Esophagus squamous epithelium (tissue), 5 donors: ENCODE measurements at regions not wholly inside any gene's neighbourhood (a gene's known extent, or its start where the extent isn't known, plus 50 kb on each side); places are given as distances from the start of the nearest gene placed in this dataset.
A peak's percentile ranks its signal among the peaks of the same experiment; 100 is the strongest.
"Not testable (repeated sequence)": the region's sequence is repeated elsewhere in the genome, so short reads cannot be mapped to it uniquely, and the experiment has no call there.

ENCODE experiments used
- DNase-seq: peaks from one replicate; lab custom pipeline; 2025; lab: John Stamatoyannopoulos, UW
- H3K27ac ChIP-seq, 4 donors: fragments of 200-600 bp; sonication (generic); one replicate each; pipeline ENCODE4 v1.5.1; 2016 to 2019; ENCODE audit warnings: mild to moderate bottlenecking in 1 of 4
- H3K27me3 ChIP-seq, 4 donors: fragments of 200-600 bp; sonication (generic); 1 replicate in 3 of 4; 2 replicates in 1 of 4; pipeline versions ENCODE4 v1.5.1 to v1.6.0; 2017 to 2021; ENCODE audit warnings: antibody characterized with exemption in 1 of 4
- H3K36me3 ChIP-seq, 3 donors: fragments of 200-600 bp; sonication (generic); one replicate each; pipeline ENCODE4 v1.5.1; 2016 to 2019
- H3K4me1 ChIP-seq, 3 donors: fragments of 200-600 bp; sonication (generic); one replicate each; pipeline ENCODE4 v1.5.1; 2017 to 2019
- H3K4me3 ChIP-seq, 4 donors: fragments of 200-600 bp; sonication (generic); 1 replicate in 3 of 4; 2 replicates in 1 of 4; pipeline ENCODE4 v1.5.1; 2016 to 2019; ENCODE audit warnings: mild to moderate bottlenecking in 2 of 4, moderate library complexity in 1 of 4
- H3K9me3 ChIP-seq, 3 donors: fragments of 200-600 bp; sonication (generic); one replicate each; pipeline ENCODE4 v1.5.1; 2016 to 2019
- CTCF ChIP-seq, 6 experiments: fragments of 450-650 bp in 4 of 6; fragments of 200-600 bp in 2 of 6; sonication (generic) in 2 of 6; IDR thresholded peaks; one replicate each; pipeline ENCODE4 v1.5.1; 2016 to 2019; ENCODE audit warnings: antibody characterized with exemption in 6 of 6, mild to moderate bottlenecking in 4 of 6, moderate library complexity in 4 of 6
- POLR2A ChIP-seq, 4 donors: fragments of 450-650 bp; IDR thresholded peaks; one replicate each; pipeline ENCODE4 v1.6.1; 2017; ENCODE audit warnings: antibody characterized with exemption in 4 of 4, mild to moderate bottlenecking in 4 of 4, moderate library complexity in 3 of 4
- WGBS, 2 donors: methylation state at CpG; one replicate each; pipeline ENCODE4 v1.1.5; 2018; 5-methylcytosine and 5-hydroxymethylcytosine counted together
- intact Hi-C: fragments of 100-400 bp; cut with DNase I; formaldehyde crosslinking; loops from one replicate; pipeline ENCODE4 v1.15.0; 2022
- donor health status: DM: yes; HTN: yes; CAD: no.

GRCh38 chr18:76707534-76707933, 114.8 kb upstream of the ZNF236 start:
- no peaks in the 10 kb centered on the region for H3K9me3 ChIP-seq
- TF ChIP-seq CTCF (IDR thresholded peaks at IDR 0.05) = no peak
- no peak for TF ChIP-seq POLR2A (IDR thresholded peaks at IDR 0.05)
- peaks cover 0 to 5% (median 0%) of the 10 kb centered on the region in 3 donors for H3K4me1 ChIP-seq
- no peak overlapping the region for H3K4me3 ChIP-seq
- DNase-seq = no peak
- intact Hi-C loops = no loop called here
- H3K27me3 ChIP-seq = no peaks in the 10 kb centered on the region
- no peaks in the 10 kb centered on the region for H3K36me3 ChIP-seq
- no peak overlapping the region for H3K27ac ChIP-seq
- 90% methylated on average over 7 of the region's 7 CpGs for WGBS, 2 donors

GRCh38 chr18:76704589-76704988, 117.8 kb upstream of the ZNF236 start:
- DNase-seq, H3K36me3 ChIP-seq, H3K9me3 ChIP-seq, H3K27me3 ChIP-seq, H3K4me3 ChIP-seq, intact Hi-C loops, H3K27ac ChIP-seq, H3K4me1 ChIP-seq: not testable (repeated sequence)
- 82 to 87% methylated on average over 4 of the region's 4 CpGs for WGBS, 2 donors

GRCh38 chr18:76699923-76700322, 122.4 kb upstream of the ZNF236 start:
- Histone ChIP-seq H3K27me3 (peaks cover 0 to 26% (median 0%) of the 10 kb centered on the region in 4 donors), H3K4me1 (peaks cover 0 to 6% (median 0%) of the 10 kb centered on the region in 3 donors), H3K9me3 (no peaks in the 10 kb centered on the region), H3K27ac (no peak overlapping the region), H3K4me3 (no peak overlapping the region), H3K36me3 (no peaks in the 10 kb centered on the region)
- DNase-seq = no peak
- intact Hi-C loops = no loop called here
- 69 to 90% methylated on average over 9 to 11 of the region's 11 CpGs for WGBS, 2 donors
- TF ChIP-seq POLR2A (IDR thresholded peaks at IDR 0.05) (no peak), CTCF (IDR thresholded peaks at IDR 0.05) (no peak)

- H3K4me3 ChIP-seq = peak overlapping the region in 2 of 4 donors; percentile 0 to 47
- H3K9me3 ChIP-seq = no peaks in the 10 kb centered on the region
- peak overlapping the region in 2 of 4 donors; percentile 47 to 63 for H3K27ac ChIP-seq
- 12 to 19% methylated on average over 11 to 13 of the region's 13 CpGs for WGBS, 2 donors
- TF ChIP-seq CTCF (IDR thresholded peaks at IDR 0.05) (no peak), POLR2A (IDR thresholded peaks at IDR 0.05) (no peak)
- peaks cover 0 to 26% (median 0%) of the 10 kb centered on the region in 4 donors for H3K27me3 ChIP-seq
- H3K4me1 ChIP-seq = peaks cover 0 to 6% (median 0%) of the 10 kb centered on the region in 3 donors
- H3K36me3 ChIP-seq = no peaks in the 10 kb centered on the region
- intact Hi-C loops = no loop called here
- no peak for DNase-seq
Observed at GRCh38 chr18:76697441-76697901, 124.9 kb upstream of the ZNF236 start.

GRCh38 chr18:76691800-76692199, 130.6 kb upstream of the ZNF236 start:
- no peak for TF ChIP-seq POLR2A (IDR thresholded peaks at IDR 0.05)
- no peak for TF ChIP-seq CTCF (IDR thresholded peaks at IDR 0.05)
- intact Hi-C loops = no loop called here
- Histone ChIP-seq H3K4me3 (no peak overlapping the region), H3K4me1 (peaks cover 0 to 24% (median 6%) of the 10 kb centered on the region in 3 donors), H3K36me3 (no peaks in the 10 kb centered on the region), H3K27me3 (peaks cover 0 to 34% (median 0%) of the 10 kb centered on the region in 4 donors), H3K27ac (no peak overlapping the region), H3K9me3 (no peaks in the 10 kb centered on the region)
- DNase-seq = no peak
- WGBS, 2 donors = 49 to 53% methylated on average over 7 of the region's 7 CpGs
